Colonic mucosa (tissue), 4 donors: ENCODE measurements at regions not wholly inside any gene's neighbourhood (a gene's known extent, or its start where the extent isn't known, plus 50 kb on each side); places are given as distances from the start of the nearest gene placed in this dataset.

Source experiments
- DNase-seq: peaks from one replicate; pipeline ENCODE4 v3.0.0-alpha.2; 2020
- H3K27ac ChIP-seq: fragments of 200-600 bp; one replicate; pipeline ENCODE4 v1.8.0; 2021
- H3K27me3 ChIP-seq: fragments of 200-600 bp; one replicate; pipeline ENCODE4 v1.8.0; 2021
- H3K36me3 ChIP-seq: fragments of 200-600 bp; one replicate; pipeline ENCODE4 v1.8.0; 2021
- H3K4me1 ChIP-seq: fragments of 200-600 bp; one replicate; pipeline ENCODE4 v1.8.0; 2021; ENCODE audit warnings: mild to moderate bottlenecking
- H3K4me3 ChIP-seq: fragments of 200-600 bp; one replicate; pipeline ENCODE4 v1.8.0; 2021
- H3K9ac ChIP-seq, 2 donors: one replicate each; pipeline ENCODE4 v1.7.0; 2013; ENCODE audit warnings: control low read depth in 2 of 2, low read depth in 2 of 2, low read length in 2 of 2
- H3K9me3 ChIP-seq: fragments of 200-600 bp; one replicate; pipeline ENCODE4 v1.8.0; 2021
- intact Hi-C: fragments of 100-400 bp; cut with DNase I; formaldehyde crosslinking; loops from one replicate; pipeline ENCODE4 v1.14.1; 2022
- TF ChIP-seq, protein P1 (sequence below): fragments of 200-600 bp; IDR thresholded peaks from one replicate; pipeline ENCODE4 v1.8.0; 2022; ENCODE audit warnings: antibody characterized with exemption, mild to moderate bottlenecking
- donor health status: healthy.
- donor health status: DM: no; HTN: no; CAD: no.
- donor health status: DM: no; HTN: no; CAD: no.

DNA sequence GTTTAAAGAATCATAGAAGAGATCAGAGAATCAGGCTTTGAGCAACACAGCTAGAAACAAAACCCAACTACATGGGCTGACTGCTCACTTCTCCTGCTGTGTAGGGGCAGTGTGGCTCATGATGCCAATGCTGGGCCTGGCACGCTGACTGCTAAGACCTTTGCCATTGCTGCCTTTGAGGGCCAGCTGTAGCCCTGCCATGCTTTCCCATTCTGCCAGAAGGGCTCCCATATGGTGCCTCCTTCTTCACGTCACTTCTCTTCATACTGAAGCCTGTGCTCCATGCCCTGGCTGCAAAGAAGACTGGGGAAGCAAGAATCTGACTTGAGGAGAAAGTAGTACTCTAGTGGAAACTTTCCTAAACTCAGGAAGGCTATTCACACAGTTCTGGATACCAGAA, 232.9 kb downstream of the UTP18 start:
- no peak overlapping the region for H3K9ac ChIP-seq
- no peaks in the 10 kb centered on the region for H3K27me3 ChIP-seq
- no peaks in the 10 kb centered on the region for H3K4me1 ChIP-seq
- intact Hi-C loops: no loop called here
- H3K36me3 ChIP-seq: no peaks in the 10 kb centered on the region
- DNase-seq: no peak
- no peak overlapping the region for H3K27ac ChIP-seq
- no peak overlapping the region for H3K4me3 ChIP-seq
- H3K9me3 ChIP-seq: no peaks in the 10 kb centered on the region
- TF ChIP-seq, protein P1, sequence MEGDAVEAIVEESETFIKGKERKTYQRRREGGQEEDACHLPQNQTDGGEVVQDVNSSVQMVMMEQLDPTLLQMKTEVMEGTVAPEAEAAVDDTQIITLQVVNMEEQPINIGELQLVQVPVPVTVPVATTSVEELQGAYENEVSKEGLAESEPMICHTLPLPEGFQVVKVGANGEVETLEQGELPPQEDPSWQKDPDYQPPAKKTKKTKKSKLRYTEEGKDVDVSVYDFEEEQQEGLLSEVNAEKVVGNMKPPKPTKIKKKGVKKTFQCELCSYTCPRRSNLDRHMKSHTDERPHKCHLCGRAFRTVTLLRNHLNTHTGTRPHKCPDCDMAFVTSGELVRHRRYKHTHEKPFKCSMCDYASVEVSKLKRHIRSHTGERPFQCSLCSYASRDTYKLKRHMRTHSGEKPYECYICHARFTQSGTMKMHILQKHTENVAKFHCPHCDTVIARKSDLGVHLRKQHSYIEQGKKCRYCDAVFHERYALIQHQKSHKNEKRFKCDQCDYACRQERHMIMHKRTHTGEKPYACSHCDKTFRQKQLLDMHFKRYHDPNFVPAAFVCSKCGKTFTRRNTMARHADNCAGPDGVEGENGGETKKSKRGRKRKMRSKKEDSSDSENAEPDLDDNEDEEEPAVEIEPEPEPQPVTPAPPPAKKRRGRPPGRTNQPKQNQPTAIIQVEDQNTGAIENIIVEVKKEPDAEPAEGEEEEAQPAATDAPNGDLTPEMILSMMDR: no peak

DNA sequence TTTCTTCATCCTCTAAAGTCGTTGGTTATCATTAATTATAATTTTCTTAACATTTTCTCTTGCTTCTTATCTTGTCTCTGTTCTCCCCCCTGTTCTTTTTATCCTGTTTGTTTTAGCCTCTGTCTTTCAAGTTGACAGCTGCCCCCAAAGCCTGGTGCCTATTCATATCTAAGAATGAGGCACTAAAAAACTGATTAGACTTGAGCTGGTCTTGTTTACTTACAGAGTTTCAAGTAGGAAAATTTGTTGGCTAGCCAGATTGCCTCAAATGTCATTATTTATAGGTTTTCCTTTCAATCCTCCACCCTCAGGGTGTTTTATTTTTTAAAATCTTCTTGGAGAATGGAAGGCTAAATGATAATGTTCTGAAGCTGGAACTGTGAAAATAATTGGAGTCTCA, 236.0 kb downstream of the UTP18 start:
- Histone ChIP-seq H3K36me3 (no peaks in the 10 kb centered on the region), H3K9me3 (no peaks in the 10 kb centered on the region), H3K4me3 (no peak overlapping the region), H3K4me1 (no peaks in the 10 kb centered on the region), H3K27me3 (no peaks in the 10 kb centered on the region), H3K27ac (no peak overlapping the region), H3K9ac (no peak overlapping the region)
- intact Hi-C loops: no loop called here
- no peak for DNase-seq
- TF ChIP-seq, protein P1: no peak

DNA sequence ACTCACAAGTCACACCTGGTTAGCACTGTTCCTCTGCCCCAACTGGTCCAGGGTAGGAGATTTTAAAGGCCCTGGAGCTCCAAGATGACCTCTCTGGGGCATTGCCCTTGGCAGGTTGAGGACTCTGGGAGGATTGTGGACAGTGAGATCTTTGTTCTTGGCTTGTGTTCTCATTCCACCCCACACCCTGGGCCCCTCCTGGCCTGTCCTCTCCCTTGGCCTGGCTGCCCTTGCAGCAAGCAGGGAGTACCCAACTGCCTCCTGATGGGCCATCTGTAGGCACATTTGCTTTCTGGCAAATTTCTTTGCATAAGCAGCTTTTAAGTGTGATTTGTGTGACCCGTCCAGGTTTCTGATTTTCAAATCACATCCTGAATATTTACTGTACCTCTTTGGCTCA, 239.6 kb downstream of the UTP18 start:
- Histone ChIP-seq H3K9me3 (no peaks in the 10 kb centered on the region), H3K4me3 (no peak overlapping the region), H3K9ac (no peak overlapping the region), H3K4me1 (no peaks in the 10 kb centered on the region), H3K36me3 (no peaks in the 10 kb centered on the region), H3K27ac (no peak overlapping the region), H3K27me3 (no peaks in the 10 kb centered on the region)
- TF ChIP-seq, protein P1: no peak
- intact Hi-C loops: no loop called here
- no peak for DNase-seq

DNA sequence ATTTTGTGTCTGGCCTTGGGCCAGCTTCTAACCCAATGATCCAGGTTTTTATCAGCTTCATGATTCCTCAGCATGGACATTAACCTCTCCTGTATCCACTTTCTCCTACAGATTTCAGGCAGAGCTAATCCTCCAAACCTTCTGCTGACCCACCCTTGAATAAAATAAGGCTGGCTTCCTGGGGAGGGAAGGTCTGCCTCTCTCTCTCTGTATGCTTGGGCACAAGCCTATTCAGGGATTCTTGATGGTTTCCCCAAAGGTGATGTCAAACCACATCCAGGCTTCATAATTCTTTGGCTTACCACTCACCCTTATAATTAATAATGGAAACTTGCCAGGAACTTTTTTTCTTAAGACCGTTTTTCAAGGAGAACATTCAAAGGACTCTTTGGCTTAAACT, 240.1 kb downstream of the UTP18 start:
- DNase-seq: no peak
- no peak overlapping the region for H3K4me3 ChIP-seq
- H3K36me3 ChIP-seq: no peaks in the 10 kb centered on the region
- H3K27ac ChIP-seq: no peak overlapping the region
- no peak overlapping the region for H3K9ac ChIP-seq
- intact Hi-C loops: no loop called here
- H3K27me3 ChIP-seq: no peaks in the 10 kb centered on the region
- TF ChIP-seq, protein P1: no peak
- H3K4me1 ChIP-seq: no peaks in the 10 kb centered on the region
- no peaks in the 10 kb centered on the region for H3K9me3 ChIP-seq

DNA sequence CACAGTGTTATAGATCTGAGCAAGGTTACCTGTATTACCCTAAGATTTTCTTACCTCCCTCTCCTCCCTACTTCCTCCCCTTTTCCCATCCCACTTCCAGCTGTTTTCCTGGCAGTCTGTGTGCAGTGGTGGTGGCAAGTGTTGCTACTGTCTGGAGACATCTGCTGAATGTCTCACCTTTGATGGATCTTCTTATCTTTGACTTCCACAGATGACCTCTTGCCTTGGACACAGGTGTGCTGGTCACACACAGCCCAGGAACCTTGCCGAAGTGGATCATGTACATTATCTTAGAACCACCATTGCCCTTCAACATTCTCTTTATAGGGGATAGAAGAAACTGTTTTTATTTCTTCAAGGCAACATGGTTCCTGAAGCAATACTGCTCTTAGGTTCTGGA, 245.1 kb downstream of the UTP18 start:
- Histone ChIP-seq H3K27me3 (no peaks in the 10 kb centered on the region), H3K9ac (no peak overlapping the region), H3K4me3 (no peak overlapping the region), H3K4me1 (no peaks in the 10 kb centered on the region), H3K9me3 (no peaks in the 10 kb centered on the region), H3K27ac (no peak overlapping the region), H3K36me3 (no peaks in the 10 kb centered on the region)
- TF ChIP-seq, protein P1: no peak
- intact Hi-C loops: no loop called here
- no peak for DNase-seq

DNA sequence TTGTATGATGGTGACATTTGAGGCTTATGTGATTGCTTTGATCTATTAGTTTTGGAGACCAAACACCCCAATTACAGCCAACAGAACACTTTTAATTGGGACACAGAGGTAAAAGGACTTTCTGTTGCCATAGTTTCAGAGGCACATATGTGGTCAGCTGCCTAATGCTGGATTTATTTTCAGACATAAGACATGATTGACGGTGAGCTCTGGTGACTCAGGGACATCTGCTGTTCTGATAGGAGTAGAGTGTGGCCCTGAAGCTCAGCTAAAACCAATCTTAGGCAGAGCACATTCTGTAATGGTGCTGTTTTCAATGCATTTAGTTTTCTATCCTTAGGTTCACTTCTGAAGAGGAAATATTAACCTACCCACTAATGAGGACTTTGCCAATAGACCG, 247.1 kb downstream of the UTP18 start:
- no peak for DNase-seq
- Histone ChIP-seq H3K9ac (no peak overlapping the region), H3K36me3 (no peaks in the 10 kb centered on the region), H3K27ac (no peak overlapping the region), H3K4me3 (no peak overlapping the region), H3K9me3 (no peaks in the 10 kb centered on the region), H3K4me1 (no peaks in the 10 kb centered on the region), H3K27me3 (no peaks in the 10 kb centered on the region)
- intact Hi-C loops: no loop called here
- TF ChIP-seq, protein P1: no peak
